ENCODE measurements at regions not wholly inside any gene's neighbourhood (a gene's known extent, or its start where the extent isn't known, plus 50 kb on each side); places are given as distances from the start of the nearest gene placed in this dataset.

DNA sequence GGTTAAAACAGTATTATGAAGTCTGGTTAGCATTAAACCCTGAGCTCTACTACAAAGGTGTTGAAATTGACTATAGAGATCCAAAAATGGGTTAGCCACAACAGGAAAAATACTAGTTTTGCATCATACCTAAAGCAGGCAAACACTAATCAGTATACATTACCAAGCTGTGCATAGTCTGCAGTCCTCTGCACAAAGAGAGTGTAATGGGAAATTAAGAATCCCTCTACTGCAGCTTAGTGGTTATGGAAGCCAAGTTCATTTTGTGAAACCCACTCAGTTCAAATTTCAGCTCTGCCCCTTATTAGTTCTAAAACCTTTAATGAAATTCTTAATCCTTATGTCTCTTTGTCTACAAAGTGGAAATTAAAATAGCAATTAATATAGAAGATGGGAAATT, 192.1 kb downstream of the MBD2 start:
- TF ChIP-seq, protein P1, sequence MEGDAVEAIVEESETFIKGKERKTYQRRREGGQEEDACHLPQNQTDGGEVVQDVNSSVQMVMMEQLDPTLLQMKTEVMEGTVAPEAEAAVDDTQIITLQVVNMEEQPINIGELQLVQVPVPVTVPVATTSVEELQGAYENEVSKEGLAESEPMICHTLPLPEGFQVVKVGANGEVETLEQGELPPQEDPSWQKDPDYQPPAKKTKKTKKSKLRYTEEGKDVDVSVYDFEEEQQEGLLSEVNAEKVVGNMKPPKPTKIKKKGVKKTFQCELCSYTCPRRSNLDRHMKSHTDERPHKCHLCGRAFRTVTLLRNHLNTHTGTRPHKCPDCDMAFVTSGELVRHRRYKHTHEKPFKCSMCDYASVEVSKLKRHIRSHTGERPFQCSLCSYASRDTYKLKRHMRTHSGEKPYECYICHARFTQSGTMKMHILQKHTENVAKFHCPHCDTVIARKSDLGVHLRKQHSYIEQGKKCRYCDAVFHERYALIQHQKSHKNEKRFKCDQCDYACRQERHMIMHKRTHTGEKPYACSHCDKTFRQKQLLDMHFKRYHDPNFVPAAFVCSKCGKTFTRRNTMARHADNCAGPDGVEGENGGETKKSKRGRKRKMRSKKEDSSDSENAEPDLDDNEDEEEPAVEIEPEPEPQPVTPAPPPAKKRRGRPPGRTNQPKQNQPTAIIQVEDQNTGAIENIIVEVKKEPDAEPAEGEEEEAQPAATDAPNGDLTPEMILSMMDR (IDR thresholded peaks at IDR 0.05) = no peak
- TF ChIP-seq POLR2A (IDR thresholded peaks at IDR 0.05) (no peak), POLR2AphosphoS5 (IDR thresholded peaks at IDR 0.05) (no peak)
